CMK (cell line): ENCODE measurements at regions not wholly inside any gene's neighbourhood (a gene's known extent, or its start where the extent isn't known, plus 50 kb on each side); places are given as distances from the start of the nearest gene placed in this dataset.
"Not testable (repeated sequence)": the region's sequence is repeated elsewhere in the genome, so short reads cannot be mapped to it uniquely, and the experiment has no call there.

ENCODE experiments used
- DNase-seq: peaks from one replicate; pipeline ENCODE4 v3.0.0-alpha.2; 2010; ENCODE audit warnings: low read depth

DNA sequence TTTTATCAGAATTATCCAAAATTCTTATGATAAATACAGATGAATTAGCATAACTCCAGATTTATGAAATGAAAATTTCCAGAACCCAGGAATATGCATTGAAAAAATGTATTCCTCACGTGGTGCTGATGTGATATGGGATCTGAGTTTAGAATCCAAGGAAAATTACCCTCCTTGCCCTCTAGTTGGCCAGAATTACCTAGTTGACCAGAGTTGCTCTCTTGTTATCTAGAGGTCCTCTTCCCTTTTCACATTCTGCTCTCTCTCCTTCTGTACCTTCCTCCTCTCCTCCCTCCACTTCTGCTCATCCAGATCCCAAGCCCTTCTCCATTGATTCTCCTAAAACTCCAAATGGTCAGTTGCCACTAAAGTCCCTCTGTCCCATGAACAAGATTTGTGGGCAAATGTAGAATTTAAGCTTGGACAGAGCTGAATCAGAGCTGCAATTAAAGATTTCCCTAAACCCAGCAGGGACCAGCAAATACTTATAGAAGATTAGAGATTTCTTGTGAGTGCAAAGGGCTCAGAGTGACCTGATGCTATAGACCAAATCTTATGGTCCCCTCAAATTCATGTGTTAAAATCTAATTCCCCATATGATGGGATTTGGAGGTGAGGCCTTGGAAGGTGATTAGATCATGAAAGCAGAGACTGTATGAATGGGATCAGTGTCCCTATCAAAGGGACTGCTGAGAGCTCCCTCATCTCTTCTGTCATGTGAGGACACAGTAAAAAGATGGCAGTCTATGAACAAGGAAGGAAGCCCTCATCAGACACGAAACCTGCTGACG, 103.2 kb upstream of the IGLL5 start:
- DNase-seq, result no peak

DNA sequence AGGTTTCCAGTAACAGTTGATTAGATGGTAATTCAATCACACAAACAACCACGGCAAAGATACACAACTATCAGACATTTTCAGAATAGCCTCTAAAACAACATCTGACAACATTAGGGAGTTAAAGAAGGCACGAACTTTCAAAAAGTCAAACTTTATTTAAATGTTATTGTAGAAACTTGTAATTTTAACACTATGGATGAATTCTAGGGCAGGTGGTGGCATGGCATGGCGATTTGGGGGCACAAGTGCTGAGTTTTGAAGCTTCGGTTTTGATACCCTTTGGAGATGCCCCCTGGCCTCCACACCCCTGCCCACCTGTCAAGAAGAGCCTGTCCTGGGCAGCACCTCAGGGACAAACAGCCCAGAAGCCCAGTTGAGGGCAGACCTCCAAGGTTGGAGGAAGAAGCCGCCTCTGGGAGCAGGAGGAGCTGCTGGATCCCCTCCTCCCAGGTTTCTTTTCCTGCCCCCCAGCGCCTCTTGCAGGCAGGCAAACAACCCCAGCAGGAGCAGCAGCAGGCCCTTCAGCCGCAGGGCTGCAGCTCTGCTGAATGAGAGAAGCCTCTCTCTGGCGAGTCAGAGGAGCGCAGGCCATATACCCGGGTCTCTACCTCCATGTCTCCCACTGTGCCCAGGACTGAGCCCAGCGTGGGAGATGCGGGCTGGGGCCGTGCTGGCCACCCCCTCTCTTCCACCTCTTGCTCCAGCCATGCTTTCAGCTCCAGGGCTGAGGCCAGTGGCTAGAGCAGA, 102.1 kb upstream of the IGLL5 start:
- no peak for DNase-seq

DNA sequence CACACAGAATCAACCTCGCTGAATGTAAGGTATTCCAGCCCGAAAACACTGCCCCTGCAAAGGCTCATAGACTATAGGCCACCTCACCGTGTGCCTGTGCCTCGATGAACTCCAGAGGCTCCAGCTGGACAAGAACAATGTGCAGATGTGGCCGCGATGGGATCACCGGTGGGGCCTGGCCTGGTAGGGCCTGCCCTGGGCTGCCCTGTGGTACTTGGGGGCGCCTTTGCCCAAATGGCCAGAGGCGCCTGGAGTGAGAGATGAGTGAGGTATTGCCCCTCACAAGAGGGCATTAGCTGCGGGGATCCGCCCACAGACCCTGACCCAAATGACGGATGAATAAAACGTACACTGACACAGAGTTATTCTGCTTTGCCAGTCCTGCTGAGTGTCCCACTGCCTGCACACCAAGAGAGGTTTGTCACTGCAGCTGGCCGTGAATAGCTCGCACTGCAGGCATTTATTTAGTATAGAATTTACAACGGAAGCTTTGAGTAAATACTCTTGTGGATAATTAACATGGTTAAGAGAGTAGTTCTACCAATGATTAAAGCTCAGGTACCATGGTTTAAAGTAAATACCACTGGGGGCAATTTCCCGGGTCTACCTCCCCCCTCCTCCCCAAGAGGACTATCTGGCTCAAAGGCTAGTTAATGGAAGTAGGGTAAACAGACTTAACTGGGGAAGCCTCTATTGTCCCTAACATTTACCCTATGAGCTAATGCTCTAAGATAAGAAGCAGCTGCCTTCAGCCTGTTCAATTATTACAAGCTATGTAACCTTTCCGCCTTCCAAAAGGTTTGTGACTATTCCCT, 101.1 kb upstream of the IGLL5 start:
- no peak for DNase-seq

DNA sequence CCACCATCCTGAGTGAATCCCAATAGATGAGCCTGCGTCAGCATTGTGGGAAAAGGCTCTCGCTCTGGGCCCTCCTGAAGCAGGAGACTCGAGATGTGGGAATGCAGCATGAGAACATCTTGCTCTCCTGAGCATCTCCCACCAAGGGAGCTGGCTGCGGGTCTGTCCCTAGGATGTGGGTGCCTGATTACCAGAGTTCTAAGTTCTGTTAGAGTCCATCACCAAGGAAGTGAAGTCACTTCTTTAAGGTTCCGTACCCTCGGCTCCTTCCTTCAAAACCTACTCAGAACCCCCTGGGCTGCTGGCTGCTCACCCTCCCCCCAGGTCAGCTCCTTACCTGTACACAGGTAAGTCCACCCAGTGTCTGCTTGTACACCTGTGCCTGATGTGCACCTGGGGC, 100.5 kb upstream of the IGLL5 start:
- DNase-seq, result no peak

DNA sequence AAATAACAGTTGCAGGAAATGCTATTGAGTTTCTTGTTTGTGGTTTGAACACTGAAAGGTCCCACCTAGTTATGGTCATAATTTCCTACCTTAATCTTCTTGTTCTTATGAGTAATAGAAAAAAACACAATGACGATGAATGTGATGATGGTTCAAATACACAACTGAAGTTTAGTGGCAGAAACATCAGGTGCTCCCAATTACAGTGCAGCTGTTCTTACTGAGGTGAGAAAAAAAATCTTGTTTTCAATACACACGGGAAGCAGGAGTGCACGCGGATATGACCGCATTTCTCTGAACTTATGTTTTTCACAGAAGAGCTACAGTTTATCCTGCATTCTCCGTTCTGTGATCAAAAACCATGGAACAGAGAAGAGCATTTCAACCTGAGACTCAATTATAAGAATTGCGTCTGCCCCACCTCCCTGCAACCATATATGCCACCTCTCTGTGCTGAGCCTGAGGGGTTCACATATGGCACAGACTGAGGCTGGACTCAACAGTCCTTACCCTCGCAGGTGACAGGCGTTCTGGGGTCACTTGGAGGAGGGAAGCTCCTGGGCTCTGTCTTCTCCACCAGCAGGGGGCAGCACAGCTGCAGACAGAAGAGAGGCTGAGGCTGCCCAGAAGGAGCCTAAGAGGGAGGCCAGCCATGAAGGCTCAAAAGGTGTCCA, 99.7 kb upstream of the IGLL5 start:
- peak; percentile 33 for DNase-seq

DNA sequence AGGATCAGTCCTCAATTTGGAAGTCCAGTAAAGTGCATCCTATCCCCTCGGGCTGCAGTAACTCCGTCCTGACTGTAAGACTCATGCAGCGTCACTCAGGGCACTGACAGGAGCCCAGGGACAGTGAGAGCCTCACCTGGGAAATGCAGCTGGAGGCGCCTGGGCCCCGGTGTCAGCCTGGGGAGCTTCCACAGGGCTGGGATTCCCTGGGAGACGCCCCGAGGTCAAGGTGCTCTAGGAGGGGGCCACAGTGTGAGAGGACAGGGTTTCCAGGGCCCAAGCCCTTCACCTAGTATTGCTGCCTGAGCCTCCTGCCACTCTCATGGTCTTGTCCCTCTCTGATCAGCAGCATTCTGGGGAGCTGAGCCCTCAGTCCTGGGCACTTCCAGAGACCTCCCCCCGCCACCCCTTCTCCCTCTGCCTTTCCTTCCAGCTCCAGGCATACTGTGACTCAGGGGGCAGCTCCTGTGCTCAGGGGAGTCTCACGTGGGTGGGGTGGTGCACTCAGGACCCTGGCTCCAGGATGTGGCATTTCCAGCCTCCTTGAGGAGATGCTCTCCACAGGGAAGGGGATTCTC, 99.1 kb upstream of the IGLL5 start:
- no peak for DNase-seq

DNA sequence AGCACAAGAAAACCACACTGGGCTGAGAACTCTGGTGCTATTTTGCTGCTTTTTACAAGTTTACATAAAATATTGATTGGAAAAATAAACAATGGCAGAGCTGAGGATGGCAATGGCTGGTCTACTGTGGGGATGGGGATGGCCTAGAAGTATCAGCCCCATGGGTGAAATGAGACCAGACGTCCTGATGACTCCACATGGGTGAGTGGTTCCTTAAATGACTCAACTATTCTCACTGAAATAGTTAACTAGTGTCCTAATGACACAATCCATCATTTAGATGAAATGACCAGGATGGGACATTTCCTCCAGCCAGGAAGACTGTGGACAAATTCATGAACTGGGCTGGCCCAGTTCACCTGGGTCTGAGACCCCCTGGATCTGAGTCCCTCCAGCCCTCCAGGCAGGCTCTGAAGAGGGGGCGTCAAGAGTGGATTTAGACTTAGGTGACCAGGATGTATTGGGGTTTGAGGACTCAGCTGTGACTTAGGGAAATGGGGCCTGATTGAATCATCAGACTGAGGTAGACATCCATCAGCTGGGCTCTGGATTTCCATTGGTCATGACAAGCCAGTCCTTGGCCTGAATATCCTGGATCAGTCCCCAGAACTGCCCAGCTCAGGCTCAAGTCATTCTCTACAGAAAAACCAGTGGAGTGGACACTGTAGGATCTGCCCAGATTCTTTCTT, 98.2 kb upstream of the IGLL5 start:
- DNase-seq, result no peak

DNA sequence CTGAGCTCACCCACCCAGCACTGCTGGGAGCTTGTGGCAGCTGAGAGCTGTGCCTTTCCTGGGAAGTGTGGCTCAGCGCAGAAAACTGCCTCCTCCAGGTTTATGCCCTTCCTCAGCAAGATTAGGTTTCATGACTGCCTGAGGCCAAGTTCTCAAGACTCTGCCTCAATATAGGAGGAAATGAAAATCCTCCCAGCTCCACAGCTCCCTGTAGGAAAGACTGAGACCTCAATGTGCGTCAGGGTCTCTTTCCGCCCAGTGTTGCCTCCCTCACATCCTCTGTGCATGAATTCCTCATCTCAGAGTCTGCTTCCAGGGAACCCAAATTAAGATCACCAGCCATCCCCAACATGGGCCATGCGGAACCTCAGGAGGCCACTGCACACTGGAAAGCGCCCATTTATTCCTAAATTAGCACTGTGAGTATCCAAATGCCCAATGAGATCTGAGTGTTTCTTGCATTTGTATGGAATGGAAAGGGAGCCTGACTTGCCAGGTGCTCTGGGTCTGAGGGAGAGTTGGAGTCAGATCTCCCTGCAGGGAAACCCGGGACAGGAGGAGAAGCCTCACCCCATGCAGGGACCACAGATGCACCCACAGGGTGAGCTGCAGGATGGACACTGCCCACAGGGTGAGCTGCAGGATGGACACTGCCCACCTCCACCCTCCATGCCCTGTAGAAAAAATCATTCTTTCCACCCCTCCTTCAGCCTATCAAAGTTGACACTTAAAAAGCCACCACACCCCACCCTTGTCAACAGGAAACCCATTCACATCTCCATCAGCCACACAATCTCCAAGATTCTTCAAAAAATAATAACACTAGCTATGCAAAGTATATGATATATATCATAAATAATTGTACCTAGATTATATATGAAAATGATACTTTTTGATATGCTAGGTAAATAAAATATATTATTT, 97.4 kb upstream of the IGLL5 start:
- DNase-seq, result no peak

DNA sequence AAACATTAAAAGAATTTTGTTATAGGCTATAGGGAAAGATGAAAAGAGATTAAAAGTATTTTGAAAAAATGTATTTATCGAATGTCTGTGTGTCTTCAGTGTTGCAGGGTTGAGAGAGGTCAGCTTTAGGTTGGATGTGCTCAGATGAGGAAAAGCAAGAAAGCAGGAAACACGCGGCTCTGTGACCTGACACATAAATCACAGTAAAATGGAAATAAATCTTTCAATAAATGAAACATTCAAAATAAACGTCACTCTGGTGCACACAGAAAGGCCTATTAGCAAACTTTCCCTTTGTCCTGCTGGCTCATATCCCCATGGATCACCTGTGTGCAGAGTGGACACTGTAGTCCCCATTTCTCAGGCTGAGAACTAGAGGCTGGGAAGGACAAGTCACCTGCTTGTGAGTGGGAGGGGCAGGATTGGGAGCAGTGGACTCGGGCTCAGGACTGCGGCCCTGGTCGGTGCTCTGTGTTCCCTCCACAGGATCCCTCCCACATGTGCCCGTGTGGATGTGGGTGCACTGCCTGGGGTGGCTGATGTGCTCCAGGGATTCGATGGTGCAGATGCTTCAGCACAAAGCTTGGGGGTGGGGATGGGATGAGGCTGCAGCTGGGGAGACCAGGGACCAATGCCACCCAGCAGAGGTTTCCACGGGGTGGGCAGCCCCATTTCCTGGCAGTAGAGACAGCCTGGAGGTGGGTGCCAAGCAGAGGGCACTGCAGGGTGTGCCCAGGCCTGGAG, 96.0 kb upstream of the IGLL5 start:
- DNase-seq, result no peak

DNA sequence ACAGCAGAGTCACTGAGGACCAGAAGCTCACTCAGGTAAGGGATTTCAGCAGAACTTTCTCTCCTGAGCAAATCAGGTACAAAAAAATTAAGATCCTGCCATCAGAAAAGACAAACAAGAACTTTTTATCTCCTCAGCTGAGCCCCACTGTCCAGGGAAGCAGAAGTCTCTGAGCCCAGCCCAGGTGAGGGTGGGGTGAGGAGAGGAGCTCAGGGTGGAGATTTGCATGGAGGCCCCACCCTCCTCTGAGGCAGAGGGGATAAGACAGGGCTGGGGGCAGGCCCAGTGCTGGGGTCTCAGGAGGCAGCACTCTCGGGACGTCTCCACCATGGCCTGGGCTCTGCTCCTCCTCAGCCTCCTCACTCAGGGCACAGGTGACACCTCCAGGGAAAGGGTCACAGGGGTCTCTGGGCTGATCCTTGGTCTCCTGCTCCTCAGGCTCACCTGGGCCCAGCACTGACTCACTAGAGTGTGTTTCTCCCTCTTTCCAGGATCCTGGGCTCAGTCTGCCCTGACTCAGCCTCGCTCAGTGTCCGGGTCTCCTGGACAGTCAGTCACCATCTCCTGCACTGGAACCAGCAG, 95.3 kb upstream of the IGLL5 start:
- DNase-seq, result not testable (repeated sequence)

DNA sequence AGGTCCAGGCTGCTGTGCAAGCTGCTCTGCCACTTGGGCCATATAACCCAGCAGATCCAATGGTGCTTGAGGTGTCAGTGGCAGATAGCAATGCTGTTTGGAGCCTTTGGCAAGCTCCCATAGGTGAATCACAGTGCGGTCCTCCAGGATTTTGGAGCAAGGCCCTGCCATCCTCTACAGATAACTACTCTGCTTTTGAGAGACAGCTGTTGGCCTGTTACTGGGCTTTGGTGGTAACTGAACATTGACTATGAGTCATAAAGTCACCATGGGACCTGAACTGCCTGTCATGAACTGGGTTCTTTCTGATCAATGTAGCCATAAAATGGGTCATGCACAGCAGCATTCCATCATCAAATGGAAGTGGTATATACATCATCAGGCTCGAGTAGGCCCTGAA, 92.0 kb upstream of the IGLL5 start:
- DNase-seq, result not testable (repeated sequence)

DNA sequence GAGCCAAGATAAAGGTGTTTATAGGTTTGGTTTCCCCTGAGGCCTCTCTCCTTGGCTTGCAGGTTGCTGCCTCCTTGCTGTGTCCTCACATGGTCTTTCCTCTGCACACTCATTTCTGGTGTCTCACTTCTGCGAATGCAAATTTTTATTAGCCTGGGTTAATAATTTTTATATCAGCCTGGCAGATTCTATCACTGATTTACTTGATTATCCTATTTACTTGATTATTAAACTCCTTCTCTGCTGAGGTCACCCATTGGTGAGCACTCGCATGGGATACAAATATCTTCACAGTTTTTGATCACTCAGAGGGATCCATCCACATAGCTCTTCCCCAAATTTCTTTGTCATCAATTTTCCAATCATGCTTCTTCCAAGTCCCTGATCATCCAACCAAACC, 90.9 kb upstream of the IGLL5 start:
- no peak for DNase-seq

DNA sequence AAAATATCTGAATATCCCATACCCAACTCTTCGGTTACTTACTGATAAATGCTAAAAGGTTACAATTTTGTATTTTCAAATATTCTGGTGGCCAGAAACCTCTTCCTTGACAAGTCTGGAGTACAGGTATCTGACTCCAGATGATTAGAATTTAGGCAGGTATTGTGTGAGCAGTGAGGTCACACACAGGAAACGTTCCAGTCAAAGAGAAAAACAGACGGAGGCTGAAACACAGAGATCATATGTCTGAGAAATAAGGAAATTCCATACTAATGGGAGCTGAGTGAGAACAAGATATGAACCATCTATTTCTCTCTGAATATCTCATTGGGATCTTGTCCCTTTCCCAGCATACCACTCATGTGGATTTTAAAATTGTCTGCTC, 89.4 kb upstream of the IGLL5 start:
- DNase-seq, result no peak

DNA sequence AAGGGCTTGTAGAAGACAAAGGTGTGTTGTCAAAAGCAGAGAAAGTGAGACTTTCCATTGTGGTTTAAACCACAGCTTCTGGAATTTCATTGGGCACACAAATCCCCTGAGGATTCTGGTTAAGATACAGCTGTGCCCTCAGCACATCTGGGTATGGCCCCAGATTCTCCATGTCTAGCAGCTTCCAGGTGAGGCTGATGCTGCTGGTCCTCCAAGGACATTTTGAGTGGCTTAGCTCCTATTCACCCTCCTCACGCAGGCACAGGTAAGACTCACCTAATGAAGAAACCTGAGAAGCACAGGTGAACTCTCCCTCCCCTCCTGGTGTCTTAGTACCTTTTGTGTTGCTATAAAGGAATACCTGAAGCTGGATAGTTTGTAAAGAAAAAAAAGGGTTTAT, 88.9 kb upstream of the IGLL5 start:
- DNase-seq, result no peak

DNA sequence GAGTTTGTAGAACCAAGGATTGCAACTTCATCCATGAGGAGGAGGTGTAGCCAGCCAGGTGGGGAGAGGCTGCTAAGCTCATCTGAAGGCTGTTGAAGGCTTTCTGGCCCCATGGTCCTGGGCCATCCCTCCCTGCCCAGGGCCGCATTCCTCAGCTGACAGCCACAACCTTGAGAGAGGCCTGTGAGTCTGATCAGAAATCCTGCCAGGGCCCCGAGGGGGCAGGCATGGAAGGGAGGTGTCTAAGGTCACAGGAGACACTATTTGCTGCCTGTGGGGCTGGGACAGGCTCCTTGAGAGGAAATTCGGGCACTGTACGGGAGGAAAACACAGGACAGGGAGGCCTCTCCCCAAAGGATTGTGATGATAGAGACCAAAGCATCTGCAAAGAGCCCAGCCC, 88.1 kb upstream of the IGLL5 start:
- no peak for DNase-seq

DNA sequence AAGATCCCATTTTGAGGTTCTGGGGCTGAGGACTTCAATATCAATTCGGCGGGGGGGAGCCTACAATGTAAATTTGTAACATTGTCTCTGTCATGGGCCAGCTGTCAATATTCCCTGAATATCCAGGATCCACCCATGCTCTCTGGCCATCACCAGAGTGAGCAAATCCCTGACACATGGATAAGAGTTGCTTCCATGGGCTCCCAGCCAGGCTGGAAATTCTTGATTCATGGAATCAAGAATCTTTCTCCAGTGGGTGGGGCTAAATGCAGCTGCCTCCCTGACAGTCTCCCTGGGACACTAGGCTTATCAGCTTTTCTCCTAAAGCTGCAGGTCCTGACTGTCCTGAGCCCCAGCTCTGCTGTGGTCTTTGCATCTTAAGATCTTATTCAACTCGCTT, 86.9 kb upstream of the IGLL5 start:
- DNase-seq, result no peak

DNA sequence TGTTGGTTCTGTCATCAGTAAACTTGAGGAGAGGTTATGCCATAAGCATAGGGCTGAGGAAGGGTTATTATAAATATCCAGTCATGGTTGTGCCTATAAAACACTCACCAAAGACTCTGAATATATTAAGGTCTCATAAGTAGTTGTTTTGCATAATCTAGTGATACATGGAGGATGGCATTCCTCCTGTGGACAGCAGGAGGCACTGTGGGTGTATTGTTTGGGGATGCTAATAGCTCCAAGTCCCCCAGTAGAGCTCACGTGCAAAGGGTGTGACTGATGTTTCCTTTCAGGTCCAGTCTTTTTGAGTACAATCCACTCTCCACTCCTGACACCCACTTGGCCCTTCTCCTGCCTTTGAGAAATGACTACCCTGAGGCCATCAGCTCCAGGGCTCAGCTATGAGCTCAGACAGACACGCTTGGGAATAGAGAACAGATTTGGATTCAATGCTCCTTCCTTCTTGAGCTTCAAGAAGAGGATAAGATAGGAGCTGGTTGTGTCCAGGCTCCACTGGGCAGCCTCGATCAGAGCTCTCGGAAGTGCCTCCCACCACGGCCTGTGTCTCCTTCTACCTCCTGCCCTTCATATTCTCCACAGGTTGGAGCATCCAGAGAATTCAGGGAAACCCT, 85.2 kb upstream of the IGLL5 start:
- DNase-seq, result no peak

DNA sequence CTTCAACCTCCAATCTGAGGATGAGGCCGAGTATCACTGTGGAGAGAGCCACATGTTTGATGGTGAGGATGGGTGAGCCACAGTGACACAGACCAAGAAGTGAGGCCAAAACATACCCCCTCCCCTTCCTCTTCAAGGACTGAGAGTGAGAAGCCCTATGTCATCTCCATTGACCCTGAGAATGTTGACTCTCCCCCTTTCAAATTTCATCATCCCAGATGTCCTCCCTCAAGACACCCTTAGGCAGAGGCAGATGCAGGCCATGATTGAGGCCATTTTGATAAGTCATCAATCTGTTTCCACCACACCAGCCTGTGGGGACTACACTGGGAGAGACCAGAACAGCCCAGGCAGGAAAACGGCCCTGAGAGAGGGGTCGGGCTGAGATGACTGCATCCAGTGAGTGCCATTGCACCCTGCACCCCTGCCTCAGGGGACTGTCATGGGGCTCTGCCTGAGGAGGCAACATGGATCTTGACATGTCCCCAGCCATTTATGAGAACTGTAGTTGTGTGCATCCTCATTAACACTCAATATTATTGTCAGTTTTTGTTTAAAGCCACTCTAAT, 84.2 kb upstream of the IGLL5 start:
- no peak for DNase-seq
